Posterior vena cava (tissue), 2 donors: ENCODE measurements at regions not wholly inside any gene's neighbourhood (a gene's known extent, or its start where the extent isn't known, plus 50 kb on each side); places are given as distances from the start of the nearest gene placed in this dataset.
"Not testable (repeated sequence)": the region's sequence is repeated elsewhere in the genome, so short reads cannot be mapped to it uniquely, and the experiment has no call there.

Experiments used
- DNase-seq: peaks from one replicate; pipeline ENCODE4 v3.0.0-alpha.2; 2020; ENCODE audit warnings: low spot score
- intact Hi-C, 2 donors: fragments of 100-400 bp; cut with DNase I; formaldehyde crosslinking; loops; one replicate each; pipeline versions ENCODE4 v1.14.1 to v1.14.2; 2022 to 2023
- donor health status: DM: yes; HTN: yes; CAD: no.
- donor health status: DM: yes; HTN: yes; CAD: no.

DNA sequence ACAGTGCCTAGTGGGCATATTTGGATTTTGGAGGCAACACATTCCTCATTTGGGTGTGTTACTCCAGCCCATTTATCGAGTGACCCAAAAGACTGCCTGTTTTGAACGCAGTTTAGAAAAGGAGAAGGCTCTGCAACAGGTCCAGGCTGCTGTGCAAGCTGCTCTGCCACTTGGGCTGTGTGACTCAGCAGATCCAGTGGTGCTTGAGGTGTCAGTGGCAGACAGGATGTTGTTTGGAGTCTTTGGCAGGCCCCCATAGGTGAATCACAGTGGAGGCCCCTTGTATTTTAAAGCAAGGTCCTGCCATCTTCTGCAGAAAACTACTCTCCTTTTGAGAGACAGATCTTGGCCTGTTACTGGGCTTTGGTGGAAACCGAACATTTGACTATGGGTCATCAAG, 104.0 kb downstream of the DNAJB9 start:
- intact Hi-C loops, DNase-seq: not testable (repeated sequence)

DNA sequence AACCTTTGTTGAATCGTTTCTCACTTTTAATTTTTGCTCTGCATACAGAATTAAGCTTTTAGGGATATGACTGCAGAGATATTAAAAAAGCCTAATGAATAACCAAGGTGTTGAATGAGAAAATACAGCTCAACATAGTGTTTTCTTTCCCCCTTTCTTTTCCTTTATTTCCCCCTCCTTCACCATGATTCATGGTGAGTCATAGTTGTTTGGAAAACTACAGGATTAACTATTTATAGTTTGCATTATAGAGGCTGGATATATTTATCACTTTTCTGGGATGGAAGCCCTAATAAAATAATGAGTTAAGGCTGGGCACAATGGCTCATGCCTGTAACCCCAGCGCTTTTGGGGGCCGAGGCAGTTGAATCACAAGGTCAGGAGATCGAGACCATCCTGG, 115.0 kb downstream of the DNAJB9 start:
- intact Hi-C loops, result no loop called here
- DNase-seq, result no peak

DNA sequence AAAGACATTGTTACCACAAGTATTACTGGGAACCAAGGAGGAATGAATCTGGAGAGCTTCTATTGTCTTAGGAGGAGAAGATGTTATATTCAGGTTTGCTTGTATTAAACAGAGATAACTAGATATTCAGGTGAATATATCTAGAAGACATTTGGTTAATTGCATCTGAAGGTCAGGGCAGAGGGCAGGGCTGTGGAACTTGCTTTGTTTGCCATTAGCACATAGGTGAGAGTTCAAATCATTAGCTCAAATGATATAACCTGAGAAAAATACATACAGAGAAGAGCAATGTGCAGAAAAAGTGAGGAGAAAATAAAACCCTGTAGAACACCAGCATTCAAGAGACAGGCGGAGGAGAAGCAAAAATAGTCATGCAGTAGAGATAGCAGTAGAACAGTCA, 116.8 kb downstream of the DNAJB9 start:
- DNase-seq, result no peak
- intact Hi-C loops, result no loop called here

DNA sequence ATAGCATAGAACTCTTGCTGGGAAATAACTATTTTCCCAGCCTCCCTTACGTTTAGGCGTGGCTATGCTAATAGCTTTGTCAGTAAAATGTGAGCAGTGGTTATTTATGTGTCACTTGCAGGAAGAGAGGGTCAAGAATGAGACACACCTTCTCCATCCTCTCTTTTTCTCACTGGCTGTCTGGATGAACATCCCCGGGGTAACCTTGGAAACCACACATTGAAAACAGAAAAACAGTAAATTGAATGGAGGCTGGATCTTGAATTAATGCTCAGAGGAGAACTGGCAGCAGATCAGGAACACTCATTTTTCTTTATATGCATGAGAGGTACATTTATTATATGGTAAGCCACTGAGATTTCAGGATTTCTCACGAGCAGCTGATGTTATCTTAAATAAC, 127.6 kb downstream of the DNAJB9 start:
- intact Hi-C loops, result no loop called here
- DNase-seq, result no peak

DNA sequence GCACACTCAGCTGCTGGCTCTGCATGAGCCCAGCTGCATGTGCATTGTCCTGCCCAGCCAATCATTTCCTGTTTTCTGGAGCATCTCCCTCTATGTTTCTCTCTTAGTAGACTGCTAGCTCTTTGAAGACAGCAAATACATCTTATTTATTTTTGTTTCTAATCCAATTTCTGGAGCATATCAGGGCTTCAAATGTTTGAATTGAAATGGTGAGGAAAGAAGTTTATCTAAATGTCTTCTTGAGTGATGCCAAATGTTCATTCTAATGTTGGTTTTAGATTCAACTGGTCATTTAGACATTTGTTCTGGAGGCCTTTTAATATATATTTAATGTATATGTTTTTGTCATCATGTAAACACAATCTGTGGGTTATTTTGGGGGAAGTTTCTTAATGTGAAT, 141.9 kb downstream of the DNAJB9 start:
- intact Hi-C loops, result no loop called here
- no peak for DNase-seq

DNA sequence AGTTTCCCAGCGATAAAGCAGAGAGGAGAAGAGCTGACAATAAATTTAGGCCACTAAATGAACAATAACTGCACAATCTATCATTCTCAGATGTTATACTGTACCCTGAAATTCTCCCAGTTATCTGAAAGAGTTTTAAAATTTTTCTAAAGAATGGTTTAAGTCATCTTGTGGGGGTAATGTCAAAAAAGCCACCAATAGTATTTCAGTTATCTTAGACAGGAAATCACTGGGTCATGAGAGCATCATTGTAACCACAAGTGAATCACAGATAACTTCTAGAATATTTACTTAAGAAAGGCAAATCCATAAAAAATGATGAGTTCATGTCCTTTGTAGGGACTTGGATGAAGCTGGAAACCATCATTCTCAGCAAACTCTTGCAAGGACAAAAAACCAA, 147.1 kb downstream of the DNAJB9 start:
- DNase-seq, result no peak
- intact Hi-C loops, result no loop called here

DNA sequence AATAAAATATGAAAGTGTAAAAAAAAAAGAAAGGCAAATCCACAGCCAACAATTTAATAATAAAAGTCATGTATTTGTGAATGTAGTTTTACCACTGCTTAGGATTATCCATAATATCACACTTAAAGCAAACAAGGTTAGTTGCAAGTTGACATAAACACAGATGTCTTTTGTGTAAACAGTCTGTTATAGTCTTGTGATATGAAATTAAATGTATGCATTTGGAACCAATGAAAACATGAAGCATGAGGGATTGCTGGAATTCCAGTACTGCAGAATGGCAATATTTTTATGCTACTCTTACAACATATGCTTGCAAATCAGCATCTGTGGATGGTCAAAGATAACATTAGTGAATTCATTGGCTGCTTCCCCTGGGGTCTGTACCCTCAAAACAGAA, 148.1 kb downstream of the DNAJB9 start:
- DNase-seq, result no peak
- intact Hi-C loops, result no loop called here

DNA sequence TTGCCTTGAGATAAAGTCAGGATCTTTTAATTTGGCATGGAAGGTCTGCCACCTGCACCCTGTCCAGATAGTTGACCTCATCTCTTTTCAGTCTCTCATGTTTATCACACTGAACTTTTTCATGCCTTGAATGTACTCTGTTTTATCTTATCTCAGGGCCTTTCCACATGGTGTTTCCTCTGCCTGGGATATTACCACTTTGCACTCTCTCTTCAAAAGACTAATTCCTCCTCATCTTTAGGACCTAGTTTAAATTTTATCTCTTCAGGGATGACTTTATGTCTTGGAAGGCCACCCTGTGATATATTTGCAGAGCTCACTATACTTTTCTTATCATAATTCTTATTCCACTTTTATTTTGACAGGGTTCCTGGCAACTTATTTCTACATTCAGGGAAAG, 150.0 kb downstream of the DNAJB9 start:
- intact Hi-C loops, result no loop called here

DNA sequence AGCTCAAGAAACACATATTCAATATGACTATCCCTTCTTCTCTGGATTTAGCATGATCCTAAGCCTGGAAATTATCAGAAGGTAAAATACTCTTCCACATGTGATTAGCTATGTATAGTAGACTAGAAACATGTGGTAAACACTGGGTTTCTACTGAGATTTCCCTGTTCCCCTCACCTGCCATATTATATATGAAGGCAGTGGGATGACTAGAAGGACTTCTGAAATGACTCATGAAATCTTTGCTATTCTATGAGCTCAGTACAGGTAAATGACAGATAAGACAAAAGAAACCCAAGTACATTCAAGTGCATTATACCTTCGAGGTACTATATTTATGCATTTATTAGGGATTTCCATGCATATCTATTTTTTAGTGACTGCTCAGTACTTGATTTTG, 152.9 kb downstream of the DNAJB9 start:
- no peak for DNase-seq
- intact Hi-C loops, result no loop called here

More for the DNA sequence above, 150.0 kb downstream of the DNAJB9 start:
- no peak for DNase-seq

DNA sequence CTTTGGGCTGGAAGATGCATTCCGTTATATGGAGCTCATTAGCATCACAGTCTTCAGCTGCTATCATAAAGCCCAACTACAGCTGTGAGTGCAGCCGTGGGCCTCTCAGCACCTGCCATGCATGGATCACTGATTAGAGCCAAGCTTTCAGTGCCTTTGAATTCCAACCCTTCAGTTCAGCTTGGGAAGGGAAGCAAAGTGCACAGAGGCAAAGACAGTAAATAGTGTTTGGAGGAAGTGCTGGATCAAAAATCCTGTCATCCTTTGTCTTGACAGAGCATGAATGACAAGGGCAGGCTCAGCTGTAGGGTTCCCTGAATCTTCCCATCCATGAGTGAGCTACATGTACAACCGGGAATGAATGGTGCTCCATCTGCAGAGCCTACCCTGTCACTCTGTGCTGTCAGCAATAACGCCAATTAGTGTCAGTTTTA, 153.7 kb downstream of the DNAJB9 start:
- intact Hi-C loops, result no loop called here
- DNase-seq, result no peak

DNA sequence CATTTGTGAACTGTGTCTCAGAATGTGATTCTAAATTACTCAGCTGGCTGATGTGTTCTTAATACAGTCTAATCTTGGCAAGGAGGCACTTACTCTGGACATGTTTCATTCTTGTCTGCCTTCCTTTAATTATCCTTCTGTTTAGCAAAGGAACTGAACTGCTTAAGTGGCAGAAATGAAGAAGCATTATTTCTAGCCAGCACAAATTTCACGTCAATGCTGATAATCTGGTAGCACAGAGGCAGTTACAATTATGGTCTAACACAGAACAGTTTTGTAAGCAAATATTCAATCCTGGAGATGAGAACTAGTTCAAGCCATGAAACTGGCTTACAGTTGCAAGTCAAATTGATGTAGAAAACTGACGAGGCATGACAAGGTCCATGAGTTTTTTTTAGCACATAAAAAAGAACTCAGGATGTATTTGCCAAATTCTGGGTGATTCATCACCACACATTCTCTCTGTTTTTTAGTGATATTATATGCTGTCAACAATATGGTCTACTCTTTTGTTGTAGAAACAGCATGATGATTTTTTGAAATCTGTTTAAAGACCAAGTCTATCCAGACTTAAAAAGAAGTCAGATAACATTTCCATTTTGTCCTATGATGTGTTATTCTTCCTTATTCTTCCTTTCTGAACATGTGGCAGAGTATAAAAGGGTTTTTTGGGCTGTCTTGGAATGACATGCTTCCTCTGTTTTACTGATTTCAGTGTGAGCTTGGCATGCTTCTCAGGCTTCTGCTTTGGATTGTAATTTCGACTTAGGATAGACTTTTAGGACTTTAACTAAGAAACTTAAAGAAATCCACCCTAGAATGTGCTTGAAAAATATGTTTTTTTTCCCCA, 154.8 kb downstream of the DNAJB9 start:
- no peak for DNase-seq
- intact Hi-C loops, result no loop called here

DNA sequence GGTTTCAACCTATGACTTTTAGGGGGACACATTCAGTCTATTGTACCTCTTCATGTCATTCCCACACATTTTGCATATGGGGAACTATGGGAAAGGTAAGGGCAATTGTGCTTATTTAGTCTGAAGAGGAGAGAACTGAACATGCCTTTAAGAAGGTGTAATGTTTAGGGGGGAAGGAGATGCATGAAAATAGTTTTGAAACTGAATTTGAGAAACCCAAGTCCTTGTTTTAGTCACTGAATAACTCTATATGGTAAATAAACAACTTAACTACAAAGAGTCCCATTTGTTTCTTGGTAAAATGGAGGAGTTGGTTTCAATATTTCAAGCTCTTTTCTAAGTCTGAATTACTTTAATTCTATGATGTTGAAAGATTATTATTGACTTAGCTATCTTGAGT, 166.1 kb downstream of the DNAJB9 start:
- intact Hi-C loops, result no loop called here
- DNase-seq, result no peak

DNA sequence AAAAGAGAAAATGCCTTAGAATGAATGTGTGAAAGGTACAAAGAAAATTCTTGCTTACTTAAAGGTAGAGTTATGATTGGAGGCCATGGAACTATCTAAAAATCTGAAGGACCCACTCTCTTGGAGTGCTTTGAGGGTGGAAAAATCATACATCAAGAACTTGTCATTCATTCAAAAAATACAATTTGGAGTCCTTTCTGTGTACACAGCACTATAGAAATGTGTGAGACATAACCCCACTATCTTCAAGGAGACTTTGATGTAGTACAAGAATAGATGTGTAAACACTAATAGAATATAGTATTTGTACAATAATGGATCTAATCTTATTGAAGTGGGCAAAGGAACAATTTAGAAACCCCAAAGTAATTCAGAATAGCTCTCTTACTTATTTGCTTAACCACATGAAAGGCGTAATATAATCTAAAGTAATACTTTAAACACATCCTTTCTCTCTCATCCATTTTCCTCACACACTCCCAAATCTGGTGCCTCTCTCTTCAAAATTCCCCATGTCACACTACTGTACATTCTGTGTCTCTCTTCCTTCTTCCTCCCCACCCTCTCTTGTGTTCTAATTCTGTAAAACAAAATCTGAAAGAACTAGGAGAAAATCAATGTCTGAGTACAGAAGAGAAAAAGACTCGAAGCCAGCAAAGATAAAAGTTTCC, 166.7 kb downstream of the DNAJB9 start:
- DNase-seq, result no peak
- intact Hi-C loops, result no loop called here

DNA sequence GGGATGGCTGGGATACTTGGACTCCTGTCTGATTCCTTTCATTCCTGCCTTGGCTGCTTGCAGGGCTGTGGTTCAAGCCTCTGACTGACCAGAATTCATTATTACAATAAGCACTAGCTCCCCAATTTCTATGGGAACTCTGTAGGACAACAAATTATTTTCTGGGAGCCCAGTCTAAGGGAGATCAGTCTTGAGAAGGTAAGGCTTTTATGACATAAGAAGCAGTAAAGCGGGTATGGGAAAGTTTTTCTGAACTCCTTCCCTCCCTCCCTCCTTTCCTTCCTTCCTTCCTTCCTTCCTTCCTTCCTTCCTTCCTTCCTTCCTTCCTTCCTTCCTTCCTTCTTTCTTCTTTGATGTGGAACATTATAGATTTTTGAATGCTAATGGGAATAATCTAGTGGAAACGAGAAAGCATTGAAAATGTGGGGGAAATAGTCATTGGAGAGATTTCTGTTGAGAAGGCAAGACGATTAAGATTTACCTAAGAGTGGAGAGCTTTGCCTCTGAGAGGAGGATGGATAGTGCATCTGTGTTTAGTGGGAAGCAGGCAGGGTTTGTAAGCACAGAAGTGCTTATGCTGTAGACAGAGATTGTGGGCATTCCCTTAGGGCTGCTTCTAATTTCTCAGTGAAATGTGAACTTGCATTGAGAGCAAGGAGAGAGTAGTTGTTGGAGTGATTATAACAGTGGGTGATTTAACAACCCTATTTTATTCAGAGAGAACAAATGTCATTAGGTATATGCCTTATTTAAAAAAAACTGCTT, 201.5 kb downstream of the DNAJB9 start:
- DNase-seq, result no peak
- intact Hi-C loops, result no loop called here

DNA sequence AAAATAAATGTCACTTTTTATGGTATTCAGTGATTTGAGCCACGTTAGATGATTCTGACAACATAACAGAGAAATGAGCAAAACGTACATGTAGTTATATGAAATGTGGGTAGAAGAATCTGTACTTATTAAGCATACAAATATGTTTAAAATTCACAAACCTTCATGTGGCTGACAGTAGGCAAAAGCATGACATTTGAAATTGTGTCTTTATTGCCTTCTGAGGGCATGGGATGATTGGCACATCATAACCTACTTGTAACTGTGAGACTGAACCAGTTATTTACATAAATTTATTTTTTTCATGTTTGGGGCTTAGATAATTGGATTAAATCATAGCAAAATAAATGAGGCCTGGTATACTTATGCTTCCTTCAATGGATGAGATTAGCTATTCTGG, 202.2 kb downstream of the DNAJB9 start:
- intact Hi-C loops, result no loop called here

DNA sequence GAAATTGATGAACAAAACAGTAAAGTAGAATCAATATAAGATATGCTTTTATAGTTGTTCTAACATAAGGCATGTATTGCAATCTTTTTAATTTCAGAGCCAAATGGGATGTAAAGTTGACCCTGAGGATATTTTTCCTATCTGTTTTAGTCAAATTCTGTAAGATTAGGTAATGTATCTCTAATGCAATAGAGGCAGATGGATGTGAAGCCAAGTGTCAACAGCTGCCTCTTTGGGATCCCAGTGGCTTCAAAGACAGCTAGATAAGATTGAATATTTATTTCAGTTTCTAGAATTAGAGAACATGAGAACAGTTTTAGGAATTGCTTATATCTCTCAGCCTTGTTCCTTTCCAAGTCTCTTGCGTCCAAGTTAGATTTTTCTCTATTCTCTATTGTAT, 208.3 kb downstream of the DNAJB9 start:
- intact Hi-C loops, result no loop called here
- no peak for DNase-seq

More for the DNA sequence above, 202.2 kb downstream of the DNAJB9 start:
- no peak for DNase-seq

DNA sequence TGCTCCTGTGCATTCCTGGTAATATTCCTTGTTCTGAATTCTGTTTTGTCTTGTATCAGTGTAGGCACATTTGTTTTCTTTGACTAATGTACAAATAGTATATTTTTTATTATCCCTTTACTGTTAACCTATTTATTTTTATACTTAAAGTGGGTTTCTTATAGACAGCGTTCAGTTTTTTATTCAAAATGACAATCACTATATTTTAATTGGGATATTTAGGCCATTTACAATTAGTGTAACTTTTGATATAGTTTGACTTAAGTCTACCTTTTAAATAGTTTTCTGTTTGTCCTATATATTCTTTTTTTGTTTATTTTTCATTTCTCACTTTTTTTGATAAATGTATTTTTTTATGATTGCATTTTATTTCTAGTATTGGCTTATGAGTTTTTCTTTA, 219.8 kb downstream of the DNAJB9 start:
- DNase-seq, result no peak
- intact Hi-C loops, result no loop called here

DNA sequence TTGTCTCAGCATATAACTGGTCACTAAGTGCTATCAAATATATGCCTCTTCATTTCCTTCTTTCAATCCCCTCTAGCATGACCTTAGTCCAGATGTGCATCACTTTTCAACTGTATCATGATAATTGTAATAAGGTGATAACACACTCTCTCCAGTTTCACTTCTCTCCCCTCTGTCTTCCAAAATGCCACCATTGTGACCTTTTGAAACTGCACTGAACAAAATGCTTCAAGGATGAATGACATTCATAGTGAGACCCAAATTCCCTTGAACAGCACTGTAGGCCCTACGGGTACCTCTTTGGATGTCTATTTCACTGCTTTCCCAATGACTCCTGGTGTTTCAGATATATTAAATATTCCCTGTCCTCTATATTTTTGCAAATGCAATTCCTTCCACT, 224.8 kb downstream of the DNAJB9 start:
- intact Hi-C loops, result no loop called here
- DNase-seq, result no peak

DNA sequence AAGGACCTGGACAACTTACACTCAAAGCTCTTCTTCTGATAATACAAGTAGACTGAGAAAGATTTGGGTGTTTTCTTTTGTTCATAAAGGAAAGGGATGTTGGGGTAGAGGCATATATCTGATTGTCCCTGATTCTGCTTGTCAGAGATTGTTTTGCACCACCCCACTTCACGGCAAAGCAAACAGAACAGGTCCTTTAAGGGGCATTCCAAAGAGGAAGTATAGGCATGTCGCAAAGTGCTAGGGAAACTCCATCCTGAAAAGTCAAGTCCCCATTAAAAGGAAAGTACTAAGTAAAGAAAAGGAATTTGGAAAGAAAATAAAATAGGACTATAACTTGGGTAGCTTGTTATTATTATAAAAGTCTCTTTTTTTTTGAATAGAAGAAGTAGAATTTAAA, 233.0 kb downstream of the DNAJB9 start:
- intact Hi-C loops, result no loop called here
- no peak for DNase-seq

DNA sequence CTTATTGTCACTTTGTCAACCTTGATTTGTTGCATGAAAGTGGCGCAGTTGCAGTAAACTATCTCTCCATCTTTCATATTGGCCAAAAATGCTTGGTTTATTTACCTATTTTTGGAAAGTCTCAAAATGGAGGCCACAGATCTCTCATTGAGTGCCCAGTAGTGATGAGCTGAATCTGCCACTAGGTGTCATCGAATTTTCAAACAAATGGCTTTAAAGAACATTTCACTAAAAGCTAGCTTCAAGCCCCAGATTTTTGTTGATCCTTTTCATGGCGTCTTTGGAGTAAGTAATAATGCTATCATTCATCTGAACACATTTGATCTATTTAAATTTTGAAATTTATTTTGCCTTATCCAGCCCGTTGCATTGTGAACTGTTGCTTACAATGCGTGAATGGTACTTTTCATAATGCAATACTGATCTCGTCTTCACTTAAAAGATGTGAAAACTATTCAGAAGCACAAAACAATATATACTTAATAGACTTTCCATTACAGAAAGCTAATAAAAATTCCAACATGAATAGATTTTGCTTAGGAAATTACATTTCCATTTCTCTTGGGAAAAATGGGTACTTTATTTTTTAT, 236.2 kb downstream of the DNAJB9 start:
- no peak for DNase-seq
- intact Hi-C loops, result no loop called here
